HG02981 (cell line): ENCODE measurements at regions not wholly inside any gene's neighbourhood (a gene's known extent, or its start where the extent isn't known, plus 50 kb on each side); places are given as distances from the start of the nearest gene placed in this dataset.
"Not testable (repeated sequence)": the region's sequence is repeated elsewhere in the genome, so short reads cannot be mapped to it uniquely, and the experiment has no call there.

Experiments
- ATAC-seq: cut with Tn5 transposase; IDR thresholded peaks from one replicate; pipeline ENCODE4 v1.9.1; 2021; ENCODE audit warnings: mild to moderate bottlenecking, moderate library complexity; ENCODE audit not compliant: unreplicated experiment

DNA sequence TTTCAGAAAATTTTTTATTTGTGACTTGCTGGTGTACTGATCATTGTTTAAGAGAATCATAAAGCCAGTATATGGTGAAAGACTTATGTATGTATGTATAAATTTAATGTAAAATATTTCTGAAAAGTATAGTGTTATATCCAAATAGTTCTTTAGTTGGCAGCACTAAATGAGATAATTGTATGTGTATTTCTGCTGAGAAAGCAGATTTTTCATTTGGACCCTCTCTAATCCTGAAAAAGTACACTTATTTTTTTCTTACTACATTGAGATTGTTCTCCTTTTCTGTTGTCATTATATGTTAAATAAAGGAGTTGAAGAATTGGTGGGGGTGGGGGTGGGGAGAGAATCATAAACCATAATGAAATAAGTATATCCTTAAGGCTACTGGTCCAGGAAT, 324.9 kb upstream of the SUCLG2 start:
- no peak for ATAC-seq

- ATAC-seq = no peak
Observed at GRCh38 chr3:67977762-67978161, 323.4 kb upstream of the SUCLG2 start.

- ATAC-seq = no peak
Observed at GRCh38 chr3:67976663-67977062, 322.3 kb upstream of the SUCLG2 start.

- ATAC-seq = no peak
Observed at GRCh38 chr3:67964596-67964995, 310.2 kb upstream of the SUCLG2 start.

DNA sequence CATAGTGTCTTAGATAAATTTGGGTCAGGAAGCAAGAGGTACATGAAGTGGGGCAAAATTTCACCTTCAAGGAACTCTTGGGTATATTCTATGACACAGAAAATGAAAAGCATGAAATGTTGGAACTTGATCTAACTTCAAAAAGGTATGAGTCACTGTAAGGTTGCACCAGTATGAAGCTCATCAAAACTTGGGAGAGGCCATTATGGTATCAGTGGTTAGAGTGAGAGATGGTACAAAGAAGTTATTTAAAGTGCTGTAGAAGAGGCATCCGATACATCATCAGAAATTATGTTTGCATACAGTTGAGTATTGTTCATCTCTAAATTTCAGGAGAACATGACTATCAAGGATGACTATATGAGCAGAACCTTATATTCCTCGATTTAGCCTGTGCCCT, 302.9 kb upstream of the SUCLG2 start:
- ATAC-seq = no peak

- no peak for ATAC-seq
Observed at GRCh38 chr3:67947808-67948508, 293.5 kb upstream of the SUCLG2 start.

GRCh38 chr3:67946436-67946835, 292.0 kb upstream of the SUCLG2 start:
- no peak for ATAC-seq

DNA sequence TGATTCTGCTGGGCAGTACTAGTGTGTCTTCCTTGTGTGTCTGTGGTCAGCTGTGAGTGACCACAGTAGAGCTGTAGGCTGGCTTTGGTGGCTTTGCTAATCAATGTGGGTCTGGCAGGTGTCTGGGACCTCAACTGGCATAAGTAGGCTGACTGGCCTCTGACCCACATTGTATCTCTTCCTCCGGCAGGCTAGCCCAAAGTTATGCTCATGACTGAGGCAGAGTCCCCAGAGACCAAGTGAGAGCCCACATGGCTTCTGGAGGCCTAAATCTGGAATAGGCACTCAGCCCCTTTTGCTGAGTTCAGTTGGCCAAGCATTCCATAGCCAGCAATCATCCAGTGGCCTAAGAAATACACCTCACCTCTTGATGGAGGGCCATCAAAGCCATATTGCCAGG, 289.1 kb upstream of the SUCLG2 start:
- ATAC-seq = no peak

- no peak for ATAC-seq
Observed at GRCh38 chr3:67941433-67942030, 287.1 kb upstream of the SUCLG2 start.

GRCh38 chr3:67940210-67940952, 286.0 kb upstream of the SUCLG2 start:
- ATAC-seq = no peak

- no peak for ATAC-seq
Observed at GRCh38 chr3:67937498-67938118, 283.2 kb upstream of the SUCLG2 start.

DNA sequence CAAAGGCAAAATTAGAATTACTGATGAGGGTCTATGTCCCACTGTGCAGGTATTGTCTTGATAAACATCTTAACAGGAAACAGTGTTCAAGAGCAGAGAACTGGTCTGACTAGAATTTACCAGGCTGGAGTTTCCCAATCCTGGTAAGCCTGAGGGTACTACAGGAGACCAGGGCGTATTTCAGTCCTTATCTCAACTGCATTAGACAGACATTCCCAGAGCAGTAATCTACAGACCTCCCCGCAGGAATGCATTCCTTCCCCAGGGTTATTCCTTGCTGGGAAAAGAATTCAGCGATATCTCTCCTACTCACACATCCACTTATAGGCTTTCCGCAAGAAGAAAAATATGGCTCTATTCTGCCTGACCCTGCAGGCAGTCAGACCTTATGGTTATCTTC, 276.0 kb upstream of the SUCLG2 start:
- ATAC-seq = not testable (repeated sequence)

DNA sequence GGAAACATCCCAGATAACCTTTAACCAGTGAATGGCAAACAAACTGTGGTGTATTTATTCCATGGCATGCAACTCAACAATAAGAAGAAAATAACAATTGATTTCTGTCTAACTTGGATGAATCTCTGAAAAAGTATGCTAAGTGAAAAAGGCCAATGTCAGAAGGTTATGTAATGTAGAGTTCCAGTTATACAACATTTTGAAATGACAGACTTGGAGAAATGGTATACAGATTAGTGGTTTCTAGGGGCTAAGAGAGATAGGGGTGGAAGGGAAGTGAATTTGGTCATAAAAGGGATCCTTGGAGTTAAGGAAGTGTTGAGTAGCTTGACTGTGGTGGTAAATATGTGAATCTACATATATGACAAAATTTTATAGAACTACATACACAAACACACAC, 269.4 kb upstream of the SUCLG2 start:
- ATAC-seq = no peak

GRCh38 chr3:67920969-67921368, 266.6 kb upstream of the SUCLG2 start:
- ATAC-seq = no peak

DNA sequence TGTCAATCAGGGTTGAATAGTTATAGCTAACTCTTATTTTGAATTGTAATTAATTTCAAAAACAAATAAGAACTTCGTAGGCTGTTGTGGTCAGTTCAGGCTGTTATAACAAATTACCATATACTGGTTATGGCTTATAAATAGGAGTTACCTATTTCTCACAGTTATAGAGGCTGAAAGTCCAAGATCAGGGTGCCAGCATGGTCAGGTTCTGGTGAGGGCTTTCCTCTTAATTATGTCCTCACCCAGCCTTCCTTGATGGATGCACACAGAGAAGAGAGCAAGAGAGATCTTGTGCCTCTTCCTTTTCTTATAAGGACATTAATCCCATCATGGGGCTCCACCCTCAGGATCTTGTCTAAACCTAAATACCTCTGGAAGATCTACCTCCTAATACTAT, 265.9 kb upstream of the SUCLG2 start:
- no peak for ATAC-seq

- ATAC-seq = no peak
Observed at GRCh38 chr3:67916353-67916752, 261.9 kb upstream of the SUCLG2 start.

- ATAC-seq = no peak
Observed at GRCh38 chr3:67907735-67908134, 253.3 kb upstream of the SUCLG2 start.

DNA sequence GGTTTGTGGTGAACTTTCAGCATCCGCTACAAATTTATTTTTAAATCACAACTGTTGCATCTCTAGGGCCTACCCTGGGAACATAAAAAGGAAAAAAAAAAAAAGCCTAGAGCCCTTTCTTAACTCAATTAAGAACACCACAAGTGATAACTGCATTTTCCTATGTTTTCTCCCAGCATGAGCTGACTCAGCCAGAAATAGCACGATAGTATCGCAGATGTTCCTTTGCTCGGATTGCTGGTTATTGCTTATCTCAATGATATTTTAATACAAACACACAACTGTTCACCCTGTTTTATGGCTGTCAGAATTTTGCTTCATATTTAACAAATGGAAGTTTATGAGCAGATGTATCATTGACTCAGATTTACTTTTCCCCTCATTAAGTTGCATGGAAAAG, 251.8 kb upstream of the SUCLG2 start:
- ATAC-seq = no peak

DNA sequence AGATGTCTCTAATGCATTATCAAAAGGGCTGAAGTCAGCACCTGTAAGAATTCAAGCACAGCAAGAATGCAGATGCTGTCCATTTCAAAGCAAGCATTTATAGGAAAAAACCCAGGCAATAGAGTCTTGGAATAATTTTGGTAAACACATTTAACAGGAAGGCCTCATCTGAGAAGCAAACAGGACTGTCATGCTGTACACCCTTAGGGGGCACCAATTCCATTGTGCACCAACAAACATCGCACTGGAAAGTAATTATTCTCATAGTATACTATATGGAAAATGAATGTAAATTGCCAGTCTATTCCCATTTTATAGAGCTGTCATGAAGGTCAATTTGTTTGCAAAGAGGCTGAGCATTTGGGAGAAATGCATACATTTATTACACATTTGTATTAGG, 247.3 kb upstream of the SUCLG2 start:
- no peak for ATAC-seq

- ATAC-seq = no peak
Observed at GRCh38 chr3:67898916-67899315, 244.5 kb upstream of the SUCLG2 start.
